ENCODE measurements at regions not wholly inside any gene's neighbourhood (a gene's known extent, or its start where the extent isn't known, plus 50 kb on each side); places are given as distances from the start of the nearest gene placed in this dataset.

GRCh38 chr14:62409626-62410300 is 635.5 kb downstream of the KCNH5 start (continued):
- TF ChIP-seq CEBPZ (IDR thresholded peaks at IDR 0.05; ENCODE audit: borderline replicate concordance, low read depth, low read length) (no peak), FOXA1 (IDR thresholded peaks at IDR 0.05; ENCODE audit: borderline replicate concordance) (no peak), RBM34 (IDR thresholded peaks at IDR 0.05; ENCODE audit: borderline replicate concordance, insufficient read depth, low read length) (no peak), IRF1 (CRISPR knock-in tag; IDR thresholded peaks at IDR 0.05; ENCODE audit: borderline replicate concordance) (no peak), ZNF239 (CRISPR knock-in tag; IDR thresholded peaks at IDR 0.05) (no peak), RBM25 (IDR thresholded peaks at IDR 0.05; ENCODE audit: low read depth, low read length, severe bottlenecking) (no peak), NKRF (IDR thresholded peaks at IDR 0.05; ENCODE audit: borderline replicate concordance) (no peak), ARID1B (IDR thresholded peaks at IDR 0.05) (no peak), SNAPC5 (CRISPR knock-in tag; IDR thresholded peaks at IDR 0.05) (no peak), COPS2 (conservative IDR thresholded peaks at IDR 0.05) (no peak), BRF1 (IDR thresholded peaks at IDR 0.05; ENCODE audit: borderline replicate concordance, extremely low read depth, insufficient read length) (no peak), CHD2 (IDR thresholded peaks at IDR 0.05; ENCODE audit: low read depth, low read length) (no peak)
